Keratinocyte (primary cell): ENCODE measurements at regions not wholly inside any gene's neighbourhood (a gene's known extent, or its start where the extent isn't known, plus 50 kb on each side); places are given as distances from the start of the nearest gene placed in this dataset.
"Not testable (repeated sequence)": the region's sequence is repeated elsewhere in the genome, so short reads cannot be mapped to it uniquely, and the experiment has no call there.

ENCODE experiments used
- CTCF ChIP-seq, 3 experiments: IDR thresholded peaks in 1 of 3; conservative IDR thresholded peaks in 1 of 3; optimal IDR thresholded peaks in 1 of 3; 2 replicates in 2 of 3; 3 replicates in 1 of 3; pipeline versions ENCODE3 to v1.5.1; 2011; ENCODE audit warnings: low read length in 3 of 3, mild to moderate bottlenecking in 3 of 3, moderate library complexity in 2 of 3, control low read depth in 1 of 3, inconsistent platforms in 1 of 3; ENCODE audit not compliant: insufficient read depth in 2 of 3; ENCODE audit errors: extremely low read depth in 1 of 3
- EZH2 ChIP-seq: IDR thresholded peaks from one replicate; pipeline ENCODE4 v1.6.1; 2012; ENCODE audit warnings: inconsistent platforms, mild to moderate bottlenecking, low read length, moderate library complexity

GRCh38 chr6:58358452-58358851 is 1041.0 kb downstream of the PRIM2 start:
- not testable (repeated sequence) for TF ChIP-seq CTCF (optimal IDR thresholded peaks at IDR 0.05 in 1 of 3, IDR thresholded peaks at IDR 0.05 in 1 of 3, conservative IDR thresholded peaks at IDR 0.05 in 1 of 3; ENCODE audit: extremely low read depth in 1 of 3, insufficient read depth in 2 of 3, low read length in 3 of 3); EZH2
